ENCODE measurements at regions not wholly inside any gene's neighbourhood (a gene's known extent, or its start where the extent isn't known, plus 50 kb on each side); places are given as distances from the start of the nearest gene placed in this dataset.

DNA sequence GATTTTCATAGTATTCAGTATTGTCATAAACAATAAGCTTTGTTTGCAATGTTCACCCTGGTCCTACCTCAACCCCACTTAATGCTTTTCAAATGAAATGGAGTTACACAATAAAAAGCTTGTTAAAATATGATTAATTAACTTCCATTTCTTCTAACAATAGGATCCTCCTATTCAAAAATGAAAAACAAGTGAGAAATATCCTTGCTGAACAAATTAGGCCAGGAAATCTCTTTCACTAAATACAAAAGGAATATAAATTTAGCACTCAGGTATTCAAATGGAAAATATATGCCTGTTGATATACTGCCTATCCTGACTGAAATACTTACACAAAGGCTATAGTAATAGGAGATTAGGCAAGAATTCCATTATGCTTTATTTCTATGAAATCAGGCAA lies 323.4 kb upstream of the GRM3 start (continued):
- TF ChIP-seq GABPA (IDR thresholded peaks at IDR 0.05 in 1 of 2, conservative IDR thresholded peaks at IDR 0.05 in 1 of 2) (no peak), NR2F2 (IDR thresholded peaks at IDR 0.05) (no peak)

DNA sequence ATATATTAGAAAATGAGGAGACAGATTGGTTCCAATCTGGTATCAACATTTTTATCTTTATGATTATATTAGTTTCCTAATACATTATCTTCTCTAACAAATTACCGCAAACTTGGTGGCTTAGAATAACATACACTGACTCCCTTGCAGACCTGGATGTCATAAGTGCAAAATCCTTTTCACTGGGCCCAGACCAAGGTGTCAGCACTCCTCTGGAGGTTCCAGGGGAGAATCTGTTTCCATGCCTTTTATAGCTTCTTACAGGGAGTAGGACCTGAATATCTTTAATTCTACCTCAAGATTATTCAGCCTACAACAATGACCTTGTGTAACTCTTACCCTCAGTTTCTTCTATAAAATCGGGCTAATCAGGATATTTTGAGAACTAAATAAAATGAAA lies 329.9 kb upstream of the GRM3 start:
- no peaks in the 10 kb centered on the region for H3K36me3 ChIP-seq (ENCODE audit: control insufficient read depth in 4 of 4, insufficient read depth in 3 of 4, low read depth in 1 of 4, low read length in 3 of 4)

More for the DNA sequence above, 329.9 kb upstream of the GRM3 start:
- Histone ChIP-seq H3K4me1 (ENCODE audit: control insufficient read depth in 4 of 4, insufficient read depth in 4 of 4, low read length in 3 of 4) (no peaks in the 10 kb centered on the region), H3K27me3 (ENCODE audit: control insufficient read depth in 4 of 4, insufficient read depth in 4 of 4, low read length in 3 of 4) (no peaks in the 10 kb centered on the region), H3K4me3 (ENCODE audit: low read depth in 1 of 3, low read length in 3 of 3) (no peak overlapping the region), H3K9me3 (ENCODE audit: control insufficient read depth in 4 of 4, low read length in 3 of 4) (no peaks in the 10 kb centered on the region), H3K9ac (ENCODE audit: low read depth in 1 of 2, low read length in 2 of 2) (no peak overlapping the region), H3K27ac (ENCODE audit: low read depth in 1 of 2, low read length in 2 of 2) (no peak overlapping the region)
- TF ChIP-seq RXRA (IDR thresholded peaks at IDR 0.05): no peak
- TF ChIP-seq, protein P1, sequence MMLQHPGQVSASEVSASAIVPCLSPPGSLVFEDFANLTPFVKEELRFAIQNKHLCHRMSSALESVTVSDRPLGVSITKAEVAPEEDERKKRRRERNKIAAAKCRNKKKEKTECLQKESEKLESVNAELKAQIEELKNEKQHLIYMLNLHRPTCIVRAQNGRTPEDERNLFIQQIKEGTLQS (IDR thresholded peaks at IDR 0.05): no peak
- TF ChIP-seq YY1 (IDR thresholded peaks at IDR 0.05): no peak
- TF ChIP-seq RAD21 (IDR thresholded peaks at IDR 0.05): no peak
- TF ChIP-seq GABPA (IDR thresholded peaks at IDR 0.05 in 1 of 2, conservative IDR thresholded peaks at IDR 0.05 in 1 of 2): no peak
- no peak for TF ChIP-seq FOXA2 (IDR thresholded peaks at IDR 0.05)
- no peak for TF ChIP-seq JUND (IDR thresholded peaks at IDR 0.05)
- TF ChIP-seq HNF4A (conservative IDR thresholded peaks at IDR 0.05): no peak
- TF ChIP-seq, protein P2, sequence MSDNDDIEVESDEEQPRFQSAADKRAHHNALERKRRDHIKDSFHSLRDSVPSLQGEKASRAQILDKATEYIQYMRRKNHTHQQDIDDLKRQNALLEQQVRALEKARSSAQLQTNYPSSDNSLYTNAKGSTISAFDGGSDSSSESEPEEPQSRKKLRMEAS (IDR thresholded peaks at IDR 0.05): no peak
- TF ChIP-seq, protein P3, sequence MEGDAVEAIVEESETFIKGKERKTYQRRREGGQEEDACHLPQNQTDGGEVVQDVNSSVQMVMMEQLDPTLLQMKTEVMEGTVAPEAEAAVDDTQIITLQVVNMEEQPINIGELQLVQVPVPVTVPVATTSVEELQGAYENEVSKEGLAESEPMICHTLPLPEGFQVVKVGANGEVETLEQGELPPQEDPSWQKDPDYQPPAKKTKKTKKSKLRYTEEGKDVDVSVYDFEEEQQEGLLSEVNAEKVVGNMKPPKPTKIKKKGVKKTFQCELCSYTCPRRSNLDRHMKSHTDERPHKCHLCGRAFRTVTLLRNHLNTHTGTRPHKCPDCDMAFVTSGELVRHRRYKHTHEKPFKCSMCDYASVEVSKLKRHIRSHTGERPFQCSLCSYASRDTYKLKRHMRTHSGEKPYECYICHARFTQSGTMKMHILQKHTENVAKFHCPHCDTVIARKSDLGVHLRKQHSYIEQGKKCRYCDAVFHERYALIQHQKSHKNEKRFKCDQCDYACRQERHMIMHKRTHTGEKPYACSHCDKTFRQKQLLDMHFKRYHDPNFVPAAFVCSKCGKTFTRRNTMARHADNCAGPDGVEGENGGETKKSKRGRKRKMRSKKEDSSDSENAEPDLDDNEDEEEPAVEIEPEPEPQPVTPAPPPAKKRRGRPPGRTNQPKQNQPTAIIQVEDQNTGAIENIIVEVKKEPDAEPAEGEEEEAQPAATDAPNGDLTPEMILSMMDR (IDR thresholded peaks at IDR 0.05; ENCODE audit: low read depth, low read length, missing input control): no peak
- TF ChIP-seq, protein P4, sequence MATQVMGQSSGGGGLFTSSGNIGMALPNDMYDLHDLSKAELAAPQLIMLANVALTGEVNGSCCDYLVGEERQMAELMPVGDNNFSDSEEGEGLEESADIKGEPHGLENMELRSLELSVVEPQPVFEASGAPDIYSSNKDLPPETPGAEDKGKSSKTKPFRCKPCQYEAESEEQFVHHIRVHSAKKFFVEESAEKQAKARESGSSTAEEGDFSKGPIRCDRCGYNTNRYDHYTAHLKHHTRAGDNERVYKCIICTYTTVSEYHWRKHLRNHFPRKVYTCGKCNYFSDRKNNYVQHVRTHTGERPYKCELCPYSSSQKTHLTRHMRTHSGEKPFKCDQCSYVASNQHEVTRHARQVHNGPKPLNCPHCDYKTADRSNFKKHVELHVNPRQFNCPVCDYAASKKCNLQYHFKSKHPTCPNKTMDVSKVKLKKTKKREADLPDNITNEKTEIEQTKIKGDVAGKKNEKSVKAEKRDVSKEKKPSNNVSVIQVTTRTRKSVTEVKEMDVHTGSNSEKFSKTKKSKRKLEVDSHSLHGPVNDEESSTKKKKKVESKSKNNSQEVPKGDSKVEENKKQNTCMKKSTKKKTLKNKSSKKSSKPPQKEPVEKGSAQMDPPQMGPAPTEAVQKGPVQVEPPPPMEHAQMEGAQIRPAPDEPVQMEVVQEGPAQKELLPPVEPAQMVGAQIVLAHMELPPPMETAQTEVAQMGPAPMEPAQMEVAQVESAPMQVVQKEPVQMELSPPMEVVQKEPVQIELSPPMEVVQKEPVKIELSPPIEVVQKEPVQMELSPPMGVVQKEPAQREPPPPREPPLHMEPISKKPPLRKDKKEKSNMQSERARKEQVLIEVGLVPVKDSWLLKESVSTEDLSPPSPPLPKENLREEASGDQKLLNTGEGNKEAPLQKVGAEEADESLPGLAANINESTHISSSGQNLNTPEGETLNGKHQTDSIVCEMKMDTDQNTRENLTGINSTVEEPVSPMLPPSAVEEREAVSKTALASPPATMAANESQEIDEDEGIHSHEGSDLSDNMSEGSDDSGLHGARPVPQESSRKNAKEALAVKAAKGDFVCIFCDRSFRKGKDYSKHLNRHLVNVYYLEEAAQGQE (IDR thresholded peaks at IDR 0.05): no peak
- no peak for TF ChIP-seq SP1 (IDR thresholded peaks at IDR 0.05)
- no peak for TF ChIP-seq TAF1 (conservative IDR thresholded peaks at IDR 0.05)
- TF ChIP-seq, protein P5, sequence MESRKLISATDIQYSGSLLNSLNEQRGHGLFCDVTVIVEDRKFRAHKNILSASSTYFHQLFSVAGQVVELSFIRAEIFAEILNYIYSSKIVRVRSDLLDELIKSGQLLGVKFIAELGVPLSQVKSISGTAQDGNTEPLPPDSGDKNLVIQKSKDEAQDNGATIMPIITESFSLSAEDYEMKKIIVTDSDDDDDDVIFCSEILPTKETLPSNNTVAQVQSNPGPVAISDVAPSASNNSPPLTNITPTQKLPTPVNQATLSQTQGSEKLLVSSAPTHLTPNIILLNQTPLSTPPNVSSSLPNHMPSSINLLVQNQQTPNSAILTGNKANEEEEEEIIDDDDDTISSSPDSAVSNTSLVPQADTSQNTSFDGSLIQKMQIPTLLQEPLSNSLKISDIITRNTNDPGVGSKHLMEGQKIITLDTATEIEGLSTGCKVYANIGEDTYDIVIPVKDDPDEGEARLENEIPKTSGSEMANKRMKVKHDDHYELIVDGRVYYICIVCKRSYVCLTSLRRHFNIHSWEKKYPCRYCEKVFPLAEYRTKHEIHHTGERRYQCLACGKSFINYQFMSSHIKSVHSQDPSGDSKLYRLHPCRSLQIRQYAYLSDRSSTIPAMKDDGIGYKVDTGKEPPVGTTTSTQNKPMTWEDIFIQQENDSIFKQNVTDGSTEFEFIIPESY (IDR thresholded peaks at IDR 0.05): no peak
- TF ChIP-seq HNF4G (IDR thresholded peaks at IDR 0.05): no peak
- no peak for TF ChIP-seq FOXA1 (IDR thresholded peaks at IDR 0.05)
- TF ChIP-seq NR2F2 (IDR thresholded peaks at IDR 0.05): no peak
- no peak for TF ChIP-seq EGR1 (IDR thresholded peaks at IDR 0.05; ENCODE audit: low read depth in 2 of 2)
- 47% methylated on average over 2 of the region's 2 CpGs for WGBS
- no peak for DNase-seq (ENCODE audit: low spot score)

Data from liver (tissue), 8 donors.